HG02973 (cell line): ENCODE measurements at regions not wholly inside any gene's neighbourhood (a gene's known extent, or its start where the extent isn't known, plus 50 kb on each side); places are given as distances from the start of the nearest gene placed in this dataset.
"Not testable (repeated sequence)": the region's sequence is repeated elsewhere in the genome, so short reads cannot be mapped to it uniquely, and the experiment has no call there.

Experiments used
- ATAC-seq: cut with Tn5 transposase; IDR thresholded peaks from one replicate; pipeline ENCODE4 v1.9.1; 2021; ENCODE audit warnings: moderate library complexity; ENCODE audit not compliant: unreplicated experiment

GRCh38 chr1:4166713-4167112 lies 266.6 kb upstream of the C1orf174 start:
- no peak for ATAC-seq

GRCh38 chr1:4169991-4170390 lies 269.9 kb upstream of the C1orf174 start:
- ATAC-seq = no peak

DNA sequence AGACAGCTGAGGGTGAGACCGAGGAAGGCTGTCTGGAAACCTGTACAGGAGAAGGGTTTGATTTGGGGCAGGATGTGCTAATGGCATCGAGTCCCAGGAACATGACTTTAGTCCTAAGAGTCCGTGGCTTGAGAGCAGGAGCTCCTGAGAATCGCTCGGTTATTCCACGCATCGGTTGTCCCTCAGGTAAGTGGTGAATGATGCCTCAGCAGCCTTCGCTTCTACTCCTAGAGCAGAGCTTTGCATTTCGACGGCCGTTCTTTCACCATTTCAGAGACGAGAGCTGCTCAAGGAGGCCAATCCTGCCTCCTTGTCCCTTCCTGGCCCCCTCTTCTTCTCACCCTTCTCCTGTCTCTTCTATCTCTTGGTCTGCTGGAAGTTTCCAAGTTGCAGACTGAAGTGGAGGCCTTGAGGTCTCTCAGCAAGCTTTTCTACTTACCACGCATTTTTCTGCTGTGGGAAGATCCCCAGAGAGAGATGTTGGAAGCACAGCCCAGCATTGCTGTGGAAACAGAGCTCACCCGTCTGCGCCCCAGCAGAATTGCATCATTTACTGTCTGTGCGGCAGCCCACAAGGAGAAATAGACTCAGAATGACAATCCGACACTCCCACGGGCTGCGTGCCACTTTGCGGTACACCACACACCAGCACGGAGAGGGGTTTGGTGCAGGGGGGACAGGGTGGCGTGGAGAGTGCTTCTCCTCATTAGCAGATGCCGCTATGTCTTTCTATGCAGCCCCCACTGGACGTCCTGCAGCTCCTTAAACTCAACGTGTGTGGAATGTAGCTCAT lies 270.7 kb upstream of the C1orf174 start:
- no peak for ATAC-seq

DNA sequence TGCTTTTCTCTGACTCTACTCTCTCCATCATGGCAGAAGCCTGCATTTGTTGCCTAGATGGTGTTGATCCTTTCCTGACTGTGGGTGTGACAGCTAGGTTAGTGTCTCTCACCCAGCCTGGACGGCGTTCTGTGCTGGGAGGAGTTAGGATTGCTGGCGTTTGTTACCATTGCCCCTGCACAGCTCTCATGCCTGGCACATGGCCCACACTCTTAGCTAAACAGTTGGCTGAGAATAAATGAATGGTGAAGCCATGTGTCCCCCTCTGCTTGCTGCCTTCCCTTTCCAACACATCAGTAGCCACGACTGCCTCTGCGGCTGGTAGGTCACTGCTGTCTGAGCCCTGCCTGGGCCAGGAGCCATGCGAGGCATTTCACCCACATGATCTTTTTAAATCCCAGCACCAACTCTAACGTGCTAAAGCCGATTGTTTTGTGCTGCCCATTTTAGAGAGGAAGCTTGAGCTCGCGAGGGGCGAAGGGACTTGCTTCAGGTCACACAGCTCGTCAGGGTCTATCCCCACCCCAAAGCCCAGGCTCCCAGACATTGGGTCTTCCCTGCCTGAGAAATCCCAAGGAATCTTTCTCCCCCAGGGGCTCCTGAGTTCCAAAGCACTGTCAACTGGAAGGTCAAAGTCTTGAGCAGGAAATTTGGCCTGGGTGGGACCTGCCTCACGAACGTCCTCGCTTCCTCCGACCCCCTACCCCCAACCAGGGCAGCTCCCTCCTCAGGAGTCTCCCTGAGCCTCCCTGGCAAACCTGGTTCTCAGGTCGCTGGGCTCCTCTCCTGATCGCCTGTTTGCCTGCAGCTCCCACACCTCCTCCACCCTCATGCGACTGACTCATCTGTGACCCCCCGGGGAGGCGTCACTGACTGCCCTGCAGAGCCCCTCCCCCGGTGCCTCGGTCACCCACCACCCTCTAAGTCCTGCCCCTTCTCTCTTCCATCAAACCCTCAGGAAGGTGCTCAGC lies 271.7 kb upstream of the C1orf174 start:
- ATAC-seq = no peak

DNA sequence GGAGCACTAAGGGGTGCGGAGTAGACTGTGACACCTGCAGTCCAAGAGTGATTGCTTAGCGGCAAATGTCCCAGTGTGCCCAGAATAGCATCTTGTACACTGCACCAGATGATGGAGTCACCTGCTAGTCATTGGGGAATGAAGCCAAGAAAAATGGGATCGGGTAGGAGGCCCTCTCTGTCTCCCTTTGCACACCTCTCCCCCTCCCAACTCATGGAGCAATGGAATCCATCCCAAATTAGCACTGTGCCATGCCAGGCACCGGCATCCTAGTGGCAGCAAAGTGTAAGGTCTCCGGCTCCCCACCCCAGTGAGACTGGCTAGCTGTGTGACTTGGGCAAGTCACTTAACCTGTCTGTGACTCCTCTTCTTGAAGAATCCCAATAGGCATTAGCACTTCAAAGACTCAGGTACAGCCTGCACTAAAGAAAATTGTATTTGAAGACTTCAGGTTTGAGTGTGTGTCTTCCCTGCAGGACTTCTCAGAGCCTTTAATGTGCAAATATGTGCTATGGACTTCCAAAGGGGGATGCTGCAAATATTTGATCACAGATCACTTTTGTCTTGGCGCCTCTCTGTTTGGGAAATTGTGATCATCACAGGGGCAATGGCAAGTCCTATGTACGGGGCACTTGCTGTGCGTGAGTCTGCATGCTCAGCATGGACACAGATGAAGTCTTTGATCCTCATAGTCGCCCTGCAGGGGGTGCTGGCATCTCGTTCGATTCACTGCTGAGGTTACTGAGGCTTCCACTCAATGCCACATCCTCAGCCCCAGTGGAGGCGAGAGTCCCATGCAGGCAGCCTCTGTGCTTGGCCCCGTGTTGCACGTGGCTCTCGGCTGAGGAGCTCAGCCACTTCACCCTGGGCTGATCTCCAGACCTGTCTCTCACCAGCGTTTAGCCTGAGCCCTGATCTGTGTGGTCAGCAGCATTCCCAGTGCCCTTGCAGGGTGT lies 272.9 kb upstream of the C1orf174 start:
- no peak for ATAC-seq

- no peak for ATAC-seq
These were observed 273.7 kb upstream of the C1orf174 start for GRCh38 chr1:4173731-4174130.

DNA sequence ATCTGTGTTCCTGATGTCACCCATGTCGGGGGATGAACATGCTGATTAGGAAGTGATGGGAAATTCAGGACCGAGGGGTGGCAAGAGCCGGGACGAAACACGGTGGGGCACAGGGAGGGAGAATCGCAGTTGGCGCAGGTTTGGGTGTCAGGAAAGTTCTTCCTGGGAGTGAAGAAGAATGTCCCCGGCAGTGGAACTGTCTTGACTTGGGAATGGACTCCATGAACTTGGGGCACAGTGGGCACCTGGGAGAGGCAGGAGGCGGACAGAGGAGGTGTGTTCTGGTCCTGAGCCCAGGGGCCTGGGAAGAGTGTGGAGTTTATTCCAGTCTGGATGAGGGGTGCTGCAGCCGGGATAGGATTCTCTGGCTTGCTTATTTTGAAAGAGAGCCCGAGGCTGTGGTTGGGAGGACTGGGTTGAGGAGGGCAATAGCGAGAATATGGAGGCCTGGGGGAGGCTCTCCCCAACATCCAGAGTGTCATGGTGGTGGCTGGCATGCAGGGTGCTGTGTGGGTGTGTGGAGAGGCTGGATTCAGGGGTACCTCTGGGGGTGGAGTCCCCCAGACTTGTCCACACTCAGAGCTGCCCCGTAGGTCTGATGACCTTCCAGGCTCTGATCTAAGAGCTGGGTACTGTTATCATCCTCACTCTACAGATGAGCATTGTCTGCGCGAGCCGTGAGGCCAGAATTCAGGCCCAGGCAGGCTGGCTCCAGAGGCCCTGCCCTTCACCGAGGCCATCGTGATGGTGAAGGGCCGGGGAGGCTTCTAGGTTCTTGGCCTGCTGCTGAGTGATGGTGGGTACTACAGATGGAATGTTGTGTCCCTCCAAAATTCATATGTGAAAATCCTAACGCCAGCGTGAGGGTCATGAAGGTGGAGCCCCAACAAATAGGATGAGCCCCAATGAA lies 274.5 kb upstream of the C1orf174 start:
- no peak for ATAC-seq

DNA sequence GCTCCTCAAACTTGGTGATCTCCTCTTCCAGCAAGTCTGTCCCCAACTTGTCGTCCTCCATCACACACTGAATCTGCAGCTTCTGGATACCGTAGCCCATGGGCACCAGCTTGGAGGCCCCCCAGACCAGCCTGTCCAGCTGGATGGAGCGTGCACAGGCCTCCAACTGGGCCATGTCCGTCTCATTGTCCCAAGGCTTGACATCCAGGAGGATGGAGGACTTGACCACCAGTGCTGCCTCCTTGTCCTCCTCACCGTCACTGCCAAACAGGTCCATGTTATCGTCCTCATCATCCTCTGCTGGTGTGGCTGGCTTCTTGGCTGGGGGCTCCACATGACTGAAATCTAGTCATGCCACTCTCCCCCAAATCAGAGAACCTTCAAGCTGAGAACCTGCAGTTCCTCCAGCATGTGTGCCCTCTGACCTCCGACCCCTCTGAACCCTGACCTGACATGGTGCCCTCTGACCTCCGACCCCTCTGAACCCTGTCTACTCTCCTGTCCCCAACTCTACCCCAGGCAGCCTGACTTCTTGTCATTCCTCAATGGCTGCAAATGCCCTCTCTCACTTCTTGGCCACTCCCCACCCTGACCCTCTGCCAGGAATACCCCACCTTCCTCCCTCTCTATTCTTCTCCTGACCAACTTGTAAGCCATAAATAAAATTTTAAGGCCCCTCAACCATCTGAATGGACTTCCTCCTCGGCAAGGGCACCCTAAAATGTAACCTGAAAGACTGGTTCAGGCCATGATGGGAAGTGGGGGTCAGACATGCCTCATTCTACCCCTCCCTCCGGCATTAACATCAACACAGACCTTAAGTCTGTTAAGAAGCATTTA lies 275.7 kb upstream of the C1orf174 start:
- ATAC-seq = no peak

DNA sequence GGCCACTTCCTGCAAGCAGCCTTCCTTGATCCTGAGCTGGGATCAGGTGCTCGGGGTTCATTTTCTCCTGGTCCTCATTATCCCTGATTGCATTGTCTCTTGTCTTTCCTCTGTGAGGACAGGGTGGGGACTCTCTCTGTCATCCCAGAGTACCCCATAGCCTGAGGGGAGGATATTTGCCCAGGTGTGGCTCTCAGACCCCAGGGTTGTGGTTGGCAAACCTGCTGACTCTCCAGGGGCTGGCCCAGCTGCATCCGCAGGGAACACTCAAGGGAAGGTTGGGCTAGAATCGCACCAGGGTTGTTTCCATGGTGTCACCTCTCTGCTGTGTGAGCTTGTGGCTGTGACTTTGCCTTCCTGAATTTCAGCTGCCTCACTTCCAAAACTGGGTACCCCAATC lies 276.8 kb upstream of the C1orf174 start:
- no peak for ATAC-seq

DNA sequence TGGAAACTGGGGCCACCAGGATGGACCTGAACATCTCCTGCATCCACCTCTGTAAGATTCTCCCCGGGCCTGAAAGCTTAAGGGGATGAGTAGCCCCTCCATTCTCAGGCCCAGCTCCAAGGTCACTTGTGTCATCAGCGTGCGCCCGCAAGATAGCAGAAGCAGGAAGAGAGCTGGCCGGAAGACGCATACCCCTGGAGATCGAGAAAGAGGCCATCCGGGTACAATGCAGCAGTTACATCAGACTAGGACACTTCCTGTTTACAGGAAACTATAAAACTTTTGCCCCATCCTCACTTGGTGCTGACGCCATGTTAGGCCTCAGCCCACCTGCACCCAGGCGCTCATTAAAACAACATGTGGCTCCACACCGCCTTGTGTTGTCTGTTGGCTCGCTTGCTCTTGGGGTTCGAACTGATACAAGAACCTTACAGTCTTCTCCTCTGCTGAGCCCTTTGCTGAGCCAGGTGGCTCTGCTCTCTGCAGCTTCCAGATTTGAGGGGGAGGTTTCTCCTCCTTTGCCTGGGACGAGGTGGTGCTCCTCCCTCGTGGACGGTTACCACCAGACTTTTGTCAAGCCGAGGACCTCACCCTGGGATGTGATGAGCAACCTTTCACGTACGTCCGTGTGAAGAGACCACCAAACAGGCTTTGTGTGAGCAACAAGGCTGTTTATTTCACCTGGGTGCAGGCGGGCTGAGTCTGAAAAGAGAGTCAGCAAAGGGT lies 277.5 kb upstream of the C1orf174 start:
- ATAC-seq = no peak

GRCh38 chr1:4178501-4179113 lies 278.5 kb upstream of the C1orf174 start:
- no peak for ATAC-seq

GRCh38 chr1:4179914-4180735 lies 280.1 kb upstream of the C1orf174 start:
- no peak for ATAC-seq

DNA sequence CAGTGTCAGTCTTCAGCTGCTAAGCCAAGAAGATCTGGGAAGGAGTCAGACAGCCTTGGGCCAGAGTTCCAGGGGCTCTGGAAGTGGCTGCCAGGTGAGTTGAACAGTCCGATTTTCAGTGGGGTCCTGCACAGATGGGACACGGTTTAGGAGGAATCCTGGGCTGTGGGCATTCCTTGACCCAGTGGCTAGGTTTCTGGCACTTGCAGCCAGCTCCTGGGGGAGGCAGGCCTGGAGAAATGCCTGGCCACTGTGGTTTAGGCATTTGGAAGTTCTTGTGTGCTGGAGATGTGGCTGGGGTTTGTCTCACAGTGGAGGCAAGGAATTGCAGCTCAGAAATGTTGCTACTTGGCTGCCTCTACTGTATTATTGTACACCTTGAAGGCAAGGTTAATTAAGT lies 286.4 kb upstream of the C1orf174 start:
- ATAC-seq = not testable (repeated sequence)

DNA sequence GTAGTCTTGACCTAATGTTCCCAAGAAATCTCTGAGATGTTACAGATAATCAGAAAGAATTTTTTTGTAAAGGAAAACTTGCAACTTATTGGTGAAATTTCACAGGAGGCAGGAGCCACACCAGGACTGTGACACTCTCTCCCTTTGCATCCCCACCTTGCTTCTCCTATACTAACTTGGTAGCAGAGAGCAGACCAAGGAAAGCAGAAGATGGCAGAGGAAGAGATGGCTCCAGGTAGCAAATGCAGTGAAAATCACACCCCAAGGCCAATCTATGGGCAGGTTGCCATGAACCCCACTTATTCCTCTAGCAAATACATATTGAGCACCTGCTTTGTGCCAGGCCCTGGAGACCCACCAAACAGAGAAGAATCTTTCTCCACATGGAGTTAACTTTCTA lies 303.4 kb upstream of the C1orf174 start:
- ATAC-seq = no peak

DNA sequence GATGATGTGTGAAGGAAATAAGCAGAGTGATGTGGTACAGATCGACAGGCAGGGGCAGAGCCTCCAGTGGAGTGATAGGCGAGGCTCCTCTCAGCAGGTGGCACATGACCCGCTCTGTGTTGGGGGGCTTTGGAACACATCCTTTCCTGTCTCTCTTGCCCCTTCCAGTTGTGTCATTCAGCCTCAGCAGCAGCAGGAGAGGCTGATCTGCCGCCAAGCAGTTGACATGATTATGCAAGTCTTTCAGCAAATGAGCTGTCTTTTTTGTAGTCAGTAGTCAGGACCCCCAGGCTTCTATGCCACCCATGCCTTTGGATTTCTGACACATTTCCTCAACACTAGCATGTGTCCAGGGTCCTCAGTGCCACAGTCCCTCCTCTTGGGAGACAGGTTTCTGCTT lies 307.1 kb upstream of the C1orf174 start:
- ATAC-seq = no peak

GRCh38 chr1:4207842-4208692 lies 308.0 kb upstream of the C1orf174 start:
- ATAC-seq = no peak
